ENCODE measurements at regions not wholly inside any gene's neighbourhood (a gene's known extent, or its start where the extent isn't known, plus 50 kb on each side); places are given as distances from the start of the nearest gene placed in this dataset.

DNA sequence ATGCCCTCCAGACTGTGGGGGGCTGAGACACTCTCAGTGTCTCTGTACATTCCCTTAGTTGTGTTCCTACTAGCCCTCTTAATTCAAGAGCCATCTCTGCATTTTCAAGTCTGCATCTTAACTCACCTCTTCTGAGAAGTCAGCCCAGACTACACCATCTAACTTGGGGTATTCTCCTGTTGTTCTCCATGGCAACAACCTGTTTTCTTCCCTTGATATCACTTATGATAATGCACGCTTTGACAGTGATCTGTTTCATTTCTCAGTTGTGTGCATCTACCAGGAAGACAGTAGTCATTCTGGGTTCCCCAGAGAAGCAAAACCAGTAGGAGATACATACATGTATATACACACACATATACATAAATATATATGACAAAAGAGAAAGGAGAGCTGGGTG is 707.3 kb upstream of the IGFBP3 start:
- TF ChIP-seq SUZ12 (IDR thresholded peaks at IDR 0.05), result no peak
- no peak for DNase-seq (ENCODE audit: extremely low spot score)
- CTCF ChIA-PET, result no interaction called here
- POLR2A ChIA-PET, result no interaction called here

DNA sequence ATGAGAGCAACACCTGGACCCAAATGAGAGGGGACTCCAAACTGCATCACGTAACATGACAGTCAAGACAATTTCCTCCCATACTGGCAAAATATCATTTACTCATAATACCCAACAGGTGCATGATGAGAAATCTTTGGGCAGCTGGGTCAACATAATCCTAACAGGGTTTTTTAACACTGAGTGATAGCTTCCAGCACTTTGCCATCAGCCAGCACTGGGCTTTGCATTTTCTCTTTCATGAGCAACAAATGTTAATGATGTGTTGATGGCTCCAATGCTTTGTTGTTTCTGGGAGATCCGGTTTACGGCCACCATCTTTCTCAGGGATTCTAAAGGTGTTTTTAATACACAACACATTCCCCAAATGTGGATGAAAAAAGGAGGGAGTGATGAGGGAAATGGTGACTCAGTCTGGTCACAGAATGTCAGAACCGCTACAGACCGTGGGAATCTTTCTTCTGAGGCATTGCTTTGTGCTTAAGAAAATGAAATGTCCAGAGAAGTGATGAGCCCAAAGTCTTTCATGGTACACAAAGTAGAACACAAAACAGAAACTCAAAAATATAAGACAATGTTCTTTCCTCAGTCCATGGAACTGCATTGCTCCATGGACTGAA is 705.7 kb upstream of the IGFBP3 start:
- DNase-seq (ENCODE audit: extremely low spot score), result no peak
- POLR2A ChIA-PET, result no interaction called here
- TF ChIP-seq SUZ12 (IDR thresholded peaks at IDR 0.05) (no peak), ARNT (IDR thresholded peaks at IDR 0.05) (no peak), LEF1 (IDR thresholded peaks at IDR 0.05; ENCODE audit: borderline replicate concordance) (no peak), FOXA1 (IDR thresholded peaks at IDR 0.05) (no peak), BHLHE40 (IDR thresholded peaks at IDR 0.05; ENCODE audit: borderline replicate concordance) (no peak), FOXM1 (IDR thresholded peaks at IDR 0.05; ENCODE audit: borderline replicate concordance) (no peak), TARDBP (IDR thresholded peaks at IDR 0.05) (no peak), ELF4 (IDR thresholded peaks at IDR 0.05) (no peak), L3MBTL2 (conservative IDR thresholded peaks at IDR 0.05) (no peak), HDGF (IDR thresholded peaks at IDR 0.05; ENCODE audit: borderline replicate concordance) (no peak), NFRKB (IDR thresholded peaks at IDR 0.05) (no peak), FOXK2 (IDR thresholded peaks at IDR 0.05) (no peak), CTBP1 (IDR thresholded peaks at IDR 0.05; ENCODE audit: borderline replicate concordance) (no peak), SP1 (IDR thresholded peaks at IDR 0.05) (no peak)
- TF ChIP-seq, protein P1, sequence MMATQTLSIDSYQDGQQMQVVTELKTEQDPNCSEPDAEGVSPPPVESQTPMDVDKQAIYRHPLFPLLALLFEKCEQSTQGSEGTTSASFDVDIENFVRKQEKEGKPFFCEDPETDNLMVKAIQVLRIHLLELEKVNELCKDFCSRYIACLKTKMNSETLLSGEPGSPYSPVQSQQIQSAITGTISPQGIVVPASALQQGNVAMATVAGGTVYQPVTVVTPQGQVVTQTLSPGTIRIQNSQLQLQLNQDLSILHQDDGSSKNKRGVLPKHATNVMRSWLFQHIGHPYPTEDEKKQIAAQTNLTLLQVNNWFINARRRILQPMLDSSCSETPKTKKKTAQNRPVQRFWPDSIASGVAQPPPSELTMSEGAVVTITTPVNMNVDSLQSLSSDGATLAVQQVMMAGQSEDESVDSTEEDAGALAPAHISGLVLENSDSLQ (IDR thresholded peaks at IDR 0.05), result no peak
- CTCF ChIA-PET, result no interaction called here

DNA sequence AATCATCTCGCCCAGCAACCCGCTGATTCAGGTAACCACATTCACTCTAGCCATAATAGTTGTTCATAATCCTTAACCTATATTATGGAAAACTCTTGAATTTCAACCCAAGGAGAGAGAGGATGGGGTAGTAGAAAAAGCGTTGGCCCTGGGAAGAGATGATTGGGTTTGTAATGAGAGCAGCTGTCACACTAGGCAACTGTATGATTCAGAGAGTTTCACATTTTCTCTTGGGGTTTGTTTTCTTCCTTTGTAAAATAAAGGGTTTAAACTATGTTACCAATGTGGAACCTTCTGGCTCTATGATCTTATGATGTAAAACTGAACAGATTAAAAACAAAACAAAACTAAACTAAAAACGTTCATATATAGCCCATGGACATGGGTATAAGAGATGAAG is 705.2 kb upstream of the IGFBP3 start:
- CTCF ChIA-PET, result no interaction called here
- POLR2A ChIA-PET, result no interaction called here
- no peak for DNase-seq (ENCODE audit: extremely low spot score)
- TF ChIP-seq FOXK2 (IDR thresholded peaks at IDR 0.05), result no peak
- TF ChIP-seq TARDBP (IDR thresholded peaks at IDR 0.05), result no peak
- TF ChIP-seq BHLHE40 (IDR thresholded peaks at IDR 0.05; ENCODE audit: borderline replicate concordance), result no peak
- TF ChIP-seq ELF4 (IDR thresholded peaks at IDR 0.05), result no peak
- TF ChIP-seq HDGF (IDR thresholded peaks at IDR 0.05; ENCODE audit: borderline replicate concordance), result no peak
- TF ChIP-seq L3MBTL2 (conservative IDR thresholded peaks at IDR 0.05), result no peak
- TF ChIP-seq ARNT (IDR thresholded peaks at IDR 0.05), result no peak
- TF ChIP-seq, protein P1 (IDR thresholded peaks at IDR 0.05), result no peak
- TF ChIP-seq SUZ12 (IDR thresholded peaks at IDR 0.05), result no peak
- no peak for TF ChIP-seq CTBP1 (IDR thresholded peaks at IDR 0.05; ENCODE audit: borderline replicate concordance)

DNA sequence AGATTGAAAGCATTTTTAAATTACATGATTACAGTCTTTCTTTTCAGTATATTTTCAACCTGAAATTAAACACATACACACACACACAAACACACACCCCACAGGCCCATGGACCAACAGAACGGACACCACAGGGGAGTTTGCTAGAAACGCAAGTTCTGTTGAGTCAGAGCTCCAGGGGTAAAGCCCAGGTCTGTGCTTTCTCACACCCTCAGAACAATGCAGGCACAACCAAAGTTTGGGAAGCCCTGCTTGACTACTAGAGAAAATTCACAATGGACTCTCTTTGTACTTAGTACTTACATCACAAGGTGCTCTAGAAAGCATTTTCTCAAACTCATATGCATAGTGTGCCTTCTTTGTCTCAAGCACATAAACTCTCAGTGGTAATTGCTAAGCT is 704.0 kb upstream of the IGFBP3 start:
- no peak for DNase-seq (ENCODE audit: extremely low spot score)
- CTCF ChIA-PET, result no interaction called here
- POLR2A ChIA-PET, result no interaction called here
- TF ChIP-seq SUZ12 (IDR thresholded peaks at IDR 0.05), result no peak
- TF ChIP-seq ZNF384 (IDR thresholded peaks at IDR 0.05), result no peak
- no peak for TF ChIP-seq NFRKB (IDR thresholded peaks at IDR 0.05)
- TF ChIP-seq FOXM1 (IDR thresholded peaks at IDR 0.05; ENCODE audit: borderline replicate concordance), result no peak
- no peak for TF ChIP-seq ELF4 (IDR thresholded peaks at IDR 0.05)
- TF ChIP-seq FOXK2 (IDR thresholded peaks at IDR 0.05), result no peak

DNA sequence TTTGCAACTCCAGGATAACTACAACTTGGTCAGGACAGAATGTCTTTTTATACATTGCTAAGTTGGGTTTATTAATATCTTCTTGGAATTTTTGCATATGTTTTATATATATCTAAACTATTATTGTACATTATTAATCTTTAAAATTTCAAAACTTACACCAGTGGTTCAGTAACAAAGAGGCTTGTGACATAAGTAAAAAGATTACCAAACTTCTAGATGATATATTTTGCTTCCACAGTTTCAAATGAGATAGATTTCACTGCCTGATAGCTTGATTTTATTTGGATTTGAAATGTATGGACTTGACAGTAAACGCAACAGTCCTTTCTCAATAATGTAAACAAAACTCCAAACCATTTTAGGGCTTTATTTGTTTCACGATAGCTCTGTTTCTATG is 701.2 kb upstream of the IGFBP3 start:
- no peak for DNase-seq (ENCODE audit: extremely low spot score)
- CTCF ChIA-PET, result no interaction called here
- TF ChIP-seq HDGF (IDR thresholded peaks at IDR 0.05; ENCODE audit: borderline replicate concordance) (no peak), FOXK2 (IDR thresholded peaks at IDR 0.05) (no peak), SP1 (IDR thresholded peaks at IDR 0.05) (no peak), ARNT (IDR thresholded peaks at IDR 0.05) (no peak), SUZ12 (IDR thresholded peaks at IDR 0.05) (no peak), BHLHE40 (IDR thresholded peaks at IDR 0.05; ENCODE audit: borderline replicate concordance) (no peak), FOXA1 (IDR thresholded peaks at IDR 0.05) (no peak), LEF1 (IDR thresholded peaks at IDR 0.05; ENCODE audit: borderline replicate concordance) (no peak), CTBP1 (IDR thresholded peaks at IDR 0.05; ENCODE audit: borderline replicate concordance) (no peak), ELF4 (IDR thresholded peaks at IDR 0.05) (no peak), TARDBP (IDR thresholded peaks at IDR 0.05) (no peak), L3MBTL2 (conservative IDR thresholded peaks at IDR 0.05) (no peak)
- TF ChIP-seq, protein P1 (IDR thresholded peaks at IDR 0.05), result no peak
- POLR2A ChIA-PET, result no interaction called here

DNA sequence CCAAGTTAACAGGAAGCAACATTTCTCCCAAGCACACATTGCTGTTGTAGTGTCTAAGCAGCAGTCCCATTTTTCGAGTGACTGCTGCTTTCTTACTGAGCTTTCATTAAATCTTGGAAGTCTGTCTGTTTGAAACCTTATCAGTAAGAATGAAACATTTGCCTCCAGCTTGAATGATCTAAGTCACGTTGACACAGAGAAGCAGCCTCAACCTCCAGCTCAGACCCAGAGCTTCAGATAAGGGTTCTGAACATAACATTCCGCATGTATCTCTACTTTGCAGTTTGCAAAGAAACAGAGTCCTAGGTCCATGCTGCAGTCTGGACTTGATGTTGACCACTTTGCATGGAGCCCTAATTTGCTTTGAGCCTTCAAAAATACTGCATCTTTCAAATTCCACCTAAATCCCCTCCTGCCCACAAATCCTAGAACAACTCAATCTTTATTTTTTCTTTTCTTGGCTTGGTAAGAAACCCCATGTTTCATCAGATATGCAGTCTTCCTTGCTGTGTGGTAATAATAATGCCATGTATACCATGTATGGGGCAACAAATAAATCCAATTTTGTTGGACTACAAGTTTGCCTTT is 698.7 kb upstream of the IGFBP3 start:
- ChIA-PET CTCF (no interaction called here), POLR2A (no interaction called here)
- TF ChIP-seq L3MBTL2 (conservative IDR thresholded peaks at IDR 0.05) (no peak), NFRKB (IDR thresholded peaks at IDR 0.05) (no peak), FOXK2 (IDR thresholded peaks at IDR 0.05) (no peak), LEF1 (IDR thresholded peaks at IDR 0.05; ENCODE audit: borderline replicate concordance) (no peak), ARNT (IDR thresholded peaks at IDR 0.05) (no peak), TARDBP (IDR thresholded peaks at IDR 0.05) (no peak), HDGF (IDR thresholded peaks at IDR 0.05; ENCODE audit: borderline replicate concordance) (no peak), SP1 (IDR thresholded peaks at IDR 0.05) (no peak), BHLHE40 (IDR thresholded peaks at IDR 0.05; ENCODE audit: borderline replicate concordance) (no peak), ELF4 (IDR thresholded peaks at IDR 0.05) (no peak), FOXA1 (IDR thresholded peaks at IDR 0.05) (no peak), SUZ12 (IDR thresholded peaks at IDR 0.05) (no peak), FOXM1 (IDR thresholded peaks at IDR 0.05; ENCODE audit: borderline replicate concordance) (no peak)
- TF ChIP-seq, protein P1 (IDR thresholded peaks at IDR 0.05), result no peak
- no peak for DNase-seq (ENCODE audit: extremely low spot score)

Data from HEK293T (cell line).